ENCODE measurements at regions not wholly inside any gene's neighbourhood (a gene's known extent, or its start where the extent isn't known, plus 50 kb on each side); places are given as distances from the start of the nearest gene placed in this dataset.

GRCh38 chr14:58809520-58809919 is 171.8 kb downstream of the DACT1 start:
- H3K4me3 Mint-ChIP-seq (ENCODE audit: unreplicated experiment), result no peak overlapping the region
- BruUV-seq (replicated peaks), result no TSS peak
- H3K27me3 Mint-ChIP-seq (ENCODE audit: insufficient read depth, unreplicated experiment), result no peaks in the 10 kb centered on the region
- POLR2A ChIA-PET, result no interaction called here
- no peaks in the 10 kb centered on the region for H3K36me3 Mint-ChIP-seq (ENCODE audit: insufficient read depth, unreplicated experiment)
- Histone ChIP-seq H3K36me3 (ENCODE audit: control insufficient read depth, insufficient read depth, low read length) (no peaks in the 10 kb centered on the region), H3K27me3 (replicated peaks; ENCODE audit: control insufficient read depth, insufficient read depth, low read length) (no peaks in the 10 kb centered on the region), H3K4me1 (no peaks in the 10 kb centered on the region), H3K4me3 (ENCODE audit: low read depth, low read length) (no peak overlapping the region), H3K9me3 (no peaks in the 10 kb centered on the region)
- H3K4me1 Mint-ChIP-seq (ENCODE audit: low read depth, unreplicated experiment), result no peaks in the 10 kb centered on the region
- no peak for TF ChIP-seq CTCF (IDR thresholded peaks at IDR 0.05; ENCODE audit: insufficient read depth in 1 of 2, low read depth in 1 of 2, low read length in 1 of 2, severe bottlenecking in 1 of 2, unreplicated experiment in 1 of 2)
- no peak overlapping the region for H3K27ac Mint-ChIP-seq (ENCODE audit: unreplicated experiment)
- CTCF ChIA-PET, result no interaction called here
- intact Hi-C loops (cut with micrococcal nuclease; ENCODE audit: unreplicated experiment), result no loop called here
- no peak for DNase-seq
- H3K9me3 Mint-ChIP-seq (ENCODE audit: unreplicated experiment), result no peaks in the 10 kb centered on the region

GRCh38 chr14:58812050-58812910 is 174.5 kb downstream of the DACT1 start:
- Histone ChIP-seq H3K36me3 (ENCODE audit: control insufficient read depth, insufficient read depth, low read length) (no peaks in the 10 kb centered on the region), H3K9me3 (no peaks in the 10 kb centered on the region), H3K27me3 (replicated peaks; ENCODE audit: control insufficient read depth, insufficient read depth, low read length) (no peaks in the 10 kb centered on the region), H3K4me1 (no peaks in the 10 kb centered on the region), H3K4me3 (ENCODE audit: low read depth, low read length) (no peak overlapping the region)
- H3K36me3 Mint-ChIP-seq (ENCODE audit: insufficient read depth, unreplicated experiment), result no peaks in the 10 kb centered on the region
- no peak overlapping the region for H3K4me3 Mint-ChIP-seq (ENCODE audit: unreplicated experiment)
- no peaks in the 10 kb centered on the region for H3K4me1 Mint-ChIP-seq (ENCODE audit: low read depth, unreplicated experiment)
- intact Hi-C loops (cut with micrococcal nuclease; ENCODE audit: unreplicated experiment), result no loop called here
- CTCF ChIA-PET, result no interaction called here
- no TSS peak for BruUV-seq (replicated peaks)
- no peak overlapping the region for H3K27ac Mint-ChIP-seq (ENCODE audit: unreplicated experiment)
- POLR2A ChIA-PET, result no interaction called here
- no peaks in the 10 kb centered on the region for H3K9me3 Mint-ChIP-seq (ENCODE audit: unreplicated experiment)
- no peaks in the 10 kb centered on the region for H3K27me3 Mint-ChIP-seq (ENCODE audit: insufficient read depth, unreplicated experiment)
- no peak for DNase-seq
- no peak for TF ChIP-seq CTCF (IDR thresholded peaks at IDR 0.05; ENCODE audit: insufficient read depth in 1 of 2, low read depth in 1 of 2, low read length in 1 of 2, severe bottlenecking in 1 of 2, unreplicated experiment in 1 of 2)

- BruUV-seq (replicated peaks), result no TSS peak
- Mint-ChIP-seq H3K4me1 (ENCODE audit: low read depth, unreplicated experiment) (no peaks in the 10 kb centered on the region), H3K9me3 (ENCODE audit: unreplicated experiment) (no peaks in the 10 kb centered on the region), H3K4me3 (ENCODE audit: unreplicated experiment) (no peak overlapping the region), H3K27ac (ENCODE audit: unreplicated experiment) (no peak overlapping the region), H3K27me3 (ENCODE audit: insufficient read depth, unreplicated experiment) (no peaks in the 10 kb centered on the region), H3K36me3 (ENCODE audit: insufficient read depth, unreplicated experiment) (no peaks in the 10 kb centered on the region)
- intact Hi-C loops (cut with micrococcal nuclease; ENCODE audit: unreplicated experiment), result no loop called here
- CTCF ChIA-PET, result no interaction called here
- H3K4me3 ChIP-seq (ENCODE audit: low read depth, low read length), result no peak overlapping the region
- H3K27me3 ChIP-seq (replicated peaks; ENCODE audit: control insufficient read depth, insufficient read depth, low read length), result no peaks in the 10 kb centered on the region
- no peaks in the 10 kb centered on the region for H3K36me3 ChIP-seq (ENCODE audit: control insufficient read depth, insufficient read depth, low read length)
- no peaks in the 10 kb centered on the region for H3K4me1 ChIP-seq
- no peak for TF ChIP-seq CTCF (IDR thresholded peaks at IDR 0.05; ENCODE audit: insufficient read depth in 1 of 2, low read depth in 1 of 2, low read length in 1 of 2, severe bottlenecking in 1 of 2, unreplicated experiment in 1 of 2)
- no peaks in the 10 kb centered on the region for H3K9me3 ChIP-seq
- POLR2A ChIA-PET, result no interaction called here
- DNase-seq, result no peak
Observed at GRCh38 chr14:58813745-58814144, 176.0 kb downstream of the DACT1 start.
